ENCODE measurements at regions not wholly inside any gene's neighbourhood (a gene's known extent, or its start where the extent isn't known, plus 50 kb on each side); places are given as distances from the start of the nearest gene placed in this dataset.
A peak's percentile ranks its signal among the peaks of the same experiment; 100 is the strongest.

DNA sequence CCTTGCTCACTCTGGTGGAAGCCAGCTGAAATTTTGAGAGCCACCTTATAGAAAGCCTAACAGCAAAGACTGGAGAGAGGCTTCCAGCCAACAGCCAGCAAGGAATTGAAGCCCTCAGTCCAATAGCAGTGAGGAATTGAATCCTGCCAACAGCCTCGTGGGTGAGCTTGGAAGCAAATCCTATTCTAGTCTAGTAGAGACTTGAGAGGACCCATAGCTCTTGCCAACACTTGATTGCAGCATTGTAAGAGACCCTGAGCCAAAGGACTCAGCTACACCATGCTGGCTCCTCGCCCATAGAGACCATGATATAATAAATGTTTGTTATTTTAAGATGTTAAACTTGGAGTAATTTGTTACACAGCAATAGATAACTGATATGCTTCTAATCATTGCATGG lies 403.0 kb upstream of the TNP1 start:
- H3K9ac ChIP-seq (ENCODE audit: low read length), result peak overlapping the region; percentile 44
- no peaks in the 10 kb centered on the region for H3K36me3 ChIP-seq (ENCODE audit: control insufficient read depth in 1 of 2, insufficient read depth in 2 of 2, low read length in 2 of 2)
- no peak overlapping the region for H3K4me3 ChIP-seq (ENCODE audit: low read depth, low read length)
- H3K23ac ChIP-seq (ENCODE audit: low read length), result no peak overlapping the region
- H3K27me3 ChIP-seq (ENCODE audit: insufficient read depth, low read length), result no peaks in the 10 kb centered on the region
- H3K4me1 ChIP-seq (ENCODE audit: control insufficient read depth in 1 of 2, insufficient read depth in 2 of 2, low read length in 2 of 2), result no peaks in the 10 kb centered on the region
- H3K14ac ChIP-seq (ENCODE audit: low read length), result no peak overlapping the region
- no peak overlapping the region for H4K8ac ChIP-seq (ENCODE audit: low read depth, low read length)
- no peak overlapping the region for H2AFZ ChIP-seq (ENCODE audit: insufficient read depth, low read length, poor library complexity)
- H2AK5ac ChIP-seq (ENCODE audit: low read length), result no peak overlapping the region
- peaks cover 3% of the 10 kb centered on the region for H3K9me3 ChIP-seq (ENCODE audit: insufficient read depth, low read depth, low read length)
- no peak overlapping the region for H3K4ac ChIP-seq (ENCODE audit: low read depth, low read length)
- H3K79me1 ChIP-seq (ENCODE audit: low read length), result no peaks in the 10 kb centered on the region
- H4K12ac ChIP-seq (ENCODE audit: low read depth, low read length), result no peak overlapping the region
- no peak overlapping the region for H3K4me2 ChIP-seq (ENCODE audit: low read length)
- H4K91ac ChIP-seq (ENCODE audit: low read depth, low read length), result no peak overlapping the region
- no CpG with 5 or more reads among the region's 2 CpGs for WGBS (ENCODE audit: extremely low coverage, insufficient coverage, insufficient read length)
- no peak overlapping the region for H2BK12ac ChIP-seq (ENCODE audit: low read length)
- H3K18ac ChIP-seq (ENCODE audit: low read length), result no peak overlapping the region
- no peak overlapping the region for H3K27ac ChIP-seq (ENCODE audit: low read depth, low read length)
- no peaks in the 10 kb centered on the region for H3K79me2 ChIP-seq (ENCODE audit: control insufficient read depth, insufficient read depth, low read length, poor library complexity)
- H2BK120ac ChIP-seq (ENCODE audit: insufficient read depth, low read length, poor library complexity), result no peak overlapping the region
- H2BK5ac ChIP-seq (ENCODE audit: low read depth, low read length, poor library complexity), result no peak overlapping the region
- no peak for DNase-seq

GRCh38 chr2:217261452-217261851 lies 401.6 kb upstream of the TNP1 start:
- H4K8ac ChIP-seq (ENCODE audit: low read depth, low read length), result no peak overlapping the region
- no peak overlapping the region for H3K4ac ChIP-seq (ENCODE audit: low read depth, low read length)
- H3K4me1 ChIP-seq (ENCODE audit: control insufficient read depth in 1 of 2, insufficient read depth in 2 of 2, low read length in 2 of 2), result no peaks in the 10 kb centered on the region
- H3K27me3 ChIP-seq (ENCODE audit: insufficient read depth, low read length), result no peaks in the 10 kb centered on the region
- H3K9me3 ChIP-seq (ENCODE audit: insufficient read depth, low read depth, low read length), result peaks cover 1% of the 10 kb centered on the region
- peak in 1 of 2 donors; percentile 39 for DNase-seq
- no peak overlapping the region for H2AFZ ChIP-seq (ENCODE audit: insufficient read depth, low read length, poor library complexity)
- no peaks in the 10 kb centered on the region for H3K79me2 ChIP-seq (ENCODE audit: control insufficient read depth, insufficient read depth, low read length, poor library complexity)
- no peaks in the 10 kb centered on the region for H3K36me3 ChIP-seq (ENCODE audit: control insufficient read depth in 1 of 2, insufficient read depth in 2 of 2, low read length in 2 of 2)
- H3K4me3 ChIP-seq (ENCODE audit: low read depth, low read length), result no peak overlapping the region
- H3K23ac ChIP-seq (ENCODE audit: low read length), result no peak overlapping the region
- H2BK12ac ChIP-seq (ENCODE audit: low read length), result no peak overlapping the region
- no peak overlapping the region for H2AK5ac ChIP-seq (ENCODE audit: low read length)
- H3K27ac ChIP-seq (ENCODE audit: low read depth, low read length), result no peak overlapping the region
- no peak overlapping the region for H4K91ac ChIP-seq (ENCODE audit: low read depth, low read length)
- H2BK120ac ChIP-seq (ENCODE audit: insufficient read depth, low read length, poor library complexity), result no peak overlapping the region
- H2BK5ac ChIP-seq (ENCODE audit: low read depth, low read length, poor library complexity), result no peak overlapping the region
- H3K18ac ChIP-seq (ENCODE audit: low read length), result no peak overlapping the region
- H4K12ac ChIP-seq (ENCODE audit: low read depth, low read length), result no peak overlapping the region
- WGBS (ENCODE audit: extremely low coverage, insufficient coverage, insufficient read length), result no CpG with 5 or more reads among the region's 4 CpGs
- H3K79me1 ChIP-seq (ENCODE audit: low read length), result no peaks in the 10 kb centered on the region
- no peak overlapping the region for H3K14ac ChIP-seq (ENCODE audit: low read length)
- no peak overlapping the region for H3K9ac ChIP-seq (ENCODE audit: low read length)
- H3K4me2 ChIP-seq (ENCODE audit: low read length), result no peak overlapping the region

DNA sequence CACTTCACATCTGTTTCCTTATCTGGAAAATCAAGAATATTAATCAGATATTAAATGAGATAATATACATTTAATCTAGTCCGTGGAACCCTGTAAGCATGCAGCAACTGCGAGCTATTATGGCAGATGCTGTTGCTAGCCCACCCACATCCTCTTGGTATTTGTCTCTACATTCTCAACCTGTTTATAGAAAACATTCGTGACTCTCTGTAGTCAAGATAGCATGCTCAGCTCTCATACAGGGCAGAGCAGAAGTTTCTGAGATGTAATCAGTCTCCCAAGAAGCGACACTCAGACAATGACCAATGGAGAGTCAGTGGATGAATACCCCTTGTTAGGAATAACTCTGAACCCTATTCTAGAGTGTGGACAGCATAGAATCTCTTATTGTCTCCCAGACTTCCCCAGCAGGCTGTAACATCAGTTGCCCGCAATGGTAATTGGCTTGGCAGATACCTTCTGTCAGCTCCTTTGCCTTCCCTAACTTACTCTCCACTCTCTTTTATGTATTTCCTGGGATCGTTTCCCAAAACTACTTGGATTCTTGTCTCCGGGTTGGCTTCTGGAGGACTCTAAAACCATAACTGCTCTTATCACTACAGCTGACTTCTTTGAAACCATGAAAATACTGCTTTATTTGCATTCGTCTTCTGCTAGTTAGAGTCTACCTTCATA lies 400.7 kb upstream of the TNP1 start:
- H3K79me2 ChIP-seq (ENCODE audit: control insufficient read depth, insufficient read depth, low read length, poor library complexity), result no peaks in the 10 kb centered on the region
- no peaks in the 10 kb centered on the region for H3K27me3 ChIP-seq (ENCODE audit: insufficient read depth, low read length)
- H3K4ac ChIP-seq (ENCODE audit: low read depth, low read length), result no peak overlapping the region
- no peak overlapping the region for H4K8ac ChIP-seq (ENCODE audit: low read depth, low read length)
- no peak overlapping the region for H3K23ac ChIP-seq (ENCODE audit: low read length)
- H2AK5ac ChIP-seq (ENCODE audit: low read length), result no peak overlapping the region
- no peak overlapping the region for H2AFZ ChIP-seq (ENCODE audit: insufficient read depth, low read length, poor library complexity)
- no peak overlapping the region for H4K12ac ChIP-seq (ENCODE audit: low read depth, low read length)
- no peak overlapping the region for H2BK5ac ChIP-seq (ENCODE audit: low read depth, low read length, poor library complexity)
- no peak overlapping the region for H3K9ac ChIP-seq (ENCODE audit: low read length)
- H3K4me2 ChIP-seq (ENCODE audit: low read length), result no peak overlapping the region
- H3K9me3 ChIP-seq (ENCODE audit: insufficient read depth, low read depth, low read length), result peaks cover 1% of the 10 kb centered on the region
- no peaks in the 10 kb centered on the region for H3K36me3 ChIP-seq (ENCODE audit: control insufficient read depth in 1 of 2, insufficient read depth in 2 of 2, low read length in 2 of 2)
- H3K79me1 ChIP-seq (ENCODE audit: low read length), result no peaks in the 10 kb centered on the region
- no peak overlapping the region for H3K27ac ChIP-seq (ENCODE audit: low read depth, low read length)
- H3K14ac ChIP-seq (ENCODE audit: low read length), result no peak overlapping the region
- H2BK120ac ChIP-seq (ENCODE audit: insufficient read depth, low read length, poor library complexity), result no peak overlapping the region
- H3K18ac ChIP-seq (ENCODE audit: low read length), result no peak overlapping the region
- no peaks in the 10 kb centered on the region for H3K4me1 ChIP-seq (ENCODE audit: control insufficient read depth in 1 of 2, insufficient read depth in 2 of 2, low read length in 2 of 2)
- WGBS (ENCODE audit: extremely low coverage, insufficient coverage, insufficient read length), result no CpG with 5 or more reads among the region's 8 CpGs
- H2BK12ac ChIP-seq (ENCODE audit: low read length), result no peak overlapping the region
- peak in 1 of 2 donors; percentile 61 for DNase-seq
- no peak overlapping the region for H4K91ac ChIP-seq (ENCODE audit: low read depth, low read length)
- H3K4me3 ChIP-seq (ENCODE audit: low read depth, low read length), result no peak overlapping the region

DNA sequence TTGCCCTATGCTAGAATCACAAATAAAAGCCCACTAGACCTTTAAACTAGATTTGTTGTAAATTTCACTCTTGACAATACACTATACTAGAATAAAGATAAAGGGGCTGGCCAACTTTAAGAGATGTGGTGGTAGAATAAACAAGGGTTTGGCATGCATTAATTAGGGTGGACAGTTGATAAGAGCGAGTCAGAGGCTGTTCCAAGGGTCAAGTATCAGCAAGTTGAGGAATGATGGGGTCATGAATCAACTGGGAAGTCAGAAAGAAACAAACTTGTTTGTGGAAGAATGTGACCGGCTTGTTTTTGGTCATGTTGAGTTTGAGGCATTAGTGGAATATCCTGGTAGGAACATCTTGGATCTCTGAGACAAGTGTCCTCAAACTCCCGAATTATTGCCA lies 398.3 kb upstream of the TNP1 start:
- Histone ChIP-seq H4K91ac (ENCODE audit: low read depth, low read length) (no peak overlapping the region), H3K36me3 (ENCODE audit: control insufficient read depth in 1 of 2, insufficient read depth in 2 of 2, low read length in 2 of 2) (no peaks in the 10 kb centered on the region), H3K9ac (ENCODE audit: low read length) (no peak overlapping the region), H3K4me1 (ENCODE audit: control insufficient read depth in 1 of 2, insufficient read depth in 2 of 2, low read length in 2 of 2) (no peaks in the 10 kb centered on the region), H3K4ac (ENCODE audit: low read depth, low read length) (no peak overlapping the region), H2AK5ac (ENCODE audit: low read length) (no peak overlapping the region), H2BK12ac (ENCODE audit: low read length) (no peak overlapping the region), H3K4me2 (ENCODE audit: low read length) (no peak overlapping the region), H3K4me3 (ENCODE audit: low read depth, low read length) (no peak overlapping the region), H3K23ac (ENCODE audit: low read length) (no peak overlapping the region), H2BK5ac (ENCODE audit: low read depth, low read length, poor library complexity) (no peak overlapping the region), H4K8ac (ENCODE audit: low read depth, low read length) (no peak overlapping the region), H3K79me2 (ENCODE audit: control insufficient read depth, insufficient read depth, low read length, poor library complexity) (no peaks in the 10 kb centered on the region), H3K79me1 (ENCODE audit: low read length) (no peaks in the 10 kb centered on the region), H3K27me3 (ENCODE audit: insufficient read depth, low read length) (no peaks in the 10 kb centered on the region), H3K9me3 (ENCODE audit: insufficient read depth, low read depth, low read length) (peaks cover 1% of the 10 kb centered on the region), H2AFZ (ENCODE audit: insufficient read depth, low read length, poor library complexity) (no peak overlapping the region), H3K27ac (ENCODE audit: low read depth, low read length) (no peak overlapping the region), H4K12ac (ENCODE audit: low read depth, low read length) (no peak overlapping the region), H3K18ac (ENCODE audit: low read length) (no peak overlapping the region), H2BK120ac (ENCODE audit: insufficient read depth, low read length, poor library complexity) (no peak overlapping the region), H3K14ac (ENCODE audit: low read length) (no peak overlapping the region)
- no CpG with 5 or more reads among the region's 3 CpGs for whole genome bisulfite sequencing (ENCODE audit: extremely low coverage, insufficient coverage, insufficient read length)
- DNase-seq, result peak in 1 of 2 donors; percentile 18
